Activated CD4-positive, alpha-beta T cell treated with anti-CD3 and anti-CD28 coated beads, Interleukin-2, amount 10 ng/mL, durations not matched to agents 24 days and 14 days (primary cell): ENCODE measurements at regions not wholly inside any gene's neighbourhood (a gene's known extent, or its start where the extent isn't known, plus 50 kb on each side); places are given as distances from the start of the nearest gene placed in this dataset.

Experiments
- DNase-seq: peaks from one replicate; pipeline ENCODE4 v3.0.0; 2022
- H3K27ac Mint-ChIP-seq: one replicate; pipeline ENCODE4 v1.8.0; 2022; ENCODE audit warnings: mild to moderate bottlenecking, mixed read lengths
- H3K27me3 Mint-ChIP-seq: one replicate; pipeline ENCODE4 v1.8.0; 2022; ENCODE audit warnings: mixed read lengths
- H3K36me3 Mint-ChIP-seq: one replicate; pipeline ENCODE4 v1.8.0; 2022; ENCODE audit warnings: low read depth, mild to moderate bottlenecking, mixed read lengths
- H3K4me1 Mint-ChIP-seq: one replicate; pipeline ENCODE4 v1.8.0; 2021; ENCODE audit warnings: mixed read lengths
- H3K4me3 Mint-ChIP-seq: one replicate; pipeline ENCODE4 v1.8.0; 2022; ENCODE audit warnings: mild to moderate bottlenecking, moderate library complexity, mixed read lengths
- H3K9me3 Mint-ChIP-seq: one replicate; pipeline ENCODE4 v1.8.0; 2021; ENCODE audit warnings: mixed read lengths
- intact Hi-C: fragments of 100-400 bp; cut with micrococcal nuclease; formaldehyde crosslinking; loops from one replicate; pipeline ENCODE4 v1.15.1; 2023

GRCh38 chrX:122421434-122422121 lies 762.5 kb upstream of the GRIA3 start:
- no peaks in the 10 kb centered on the region for H3K4me1 Mint-ChIP-seq
- no peaks in the 10 kb centered on the region for H3K9me3 Mint-ChIP-seq
- intact Hi-C loops, result no loop called here

GRCh38 chrX:122422547-122422946 lies 761.5 kb upstream of the GRIA3 start:
- Mint-ChIP-seq H3K9me3 (no peaks in the 10 kb centered on the region), H3K36me3 (no peaks in the 10 kb centered on the region), H3K27me3 (no peaks in the 10 kb centered on the region), H3K4me3 (no peak overlapping the region), H3K4me1 (no peaks in the 10 kb centered on the region), H3K27ac (no peak overlapping the region)
- DNase-seq, result no peak
- intact Hi-C loops, result no loop called here

More at GRCh38 chrX:122421434-122422121, 762.5 kb upstream of the GRIA3 start:
- Mint-ChIP-seq H3K27ac (no peak overlapping the region), H3K36me3 (no peaks in the 10 kb centered on the region), H3K4me3 (no peak overlapping the region), H3K27me3 (no peaks in the 10 kb centered on the region)
- no peak for DNase-seq

GRCh38 chrX:122434942-122435341 lies 749.1 kb upstream of the GRIA3 start:
- H3K36me3 Mint-ChIP-seq, result no peaks in the 10 kb centered on the region
- intact Hi-C loops, result no loop called here
- H3K4me1 Mint-ChIP-seq, result no peaks in the 10 kb centered on the region
- no peaks in the 10 kb centered on the region for H3K27me3 Mint-ChIP-seq
- no peaks in the 10 kb centered on the region for H3K9me3 Mint-ChIP-seq
- no peak overlapping the region for H3K4me3 Mint-ChIP-seq
- no peak overlapping the region for H3K27ac Mint-ChIP-seq
- DNase-seq, result no peak

GRCh38 chrX:122439831-122440230 lies 744.2 kb upstream of the GRIA3 start:
- no peaks in the 10 kb centered on the region for H3K36me3 Mint-ChIP-seq
- no peaks in the 10 kb centered on the region for H3K9me3 Mint-ChIP-seq
- H3K4me1 Mint-ChIP-seq, result no peaks in the 10 kb centered on the region
- no peak overlapping the region for H3K4me3 Mint-ChIP-seq
- DNase-seq, result no peak
- H3K27me3 Mint-ChIP-seq, result no peaks in the 10 kb centered on the region
- intact Hi-C loops, result no loop called here
- H3K27ac Mint-ChIP-seq, result no peak overlapping the region

GRCh38 chrX:122440832-122441231 lies 743.2 kb upstream of the GRIA3 start:
- intact Hi-C loops, result no loop called here
- Mint-ChIP-seq H3K27ac (no peak overlapping the region), H3K4me3 (no peak overlapping the region), H3K9me3 (no peaks in the 10 kb centered on the region), H3K27me3 (no peaks in the 10 kb centered on the region), H3K36me3 (no peaks in the 10 kb centered on the region), H3K4me1 (no peaks in the 10 kb centered on the region)
- no peak for DNase-seq

- Mint-ChIP-seq H3K4me3 (no peak overlapping the region), H3K9me3 (no peaks in the 10 kb centered on the region), H3K27me3 (no peaks in the 10 kb centered on the region), H3K27ac (no peak overlapping the region), H3K4me1 (no peaks in the 10 kb centered on the region), H3K36me3 (no peaks in the 10 kb centered on the region)
- DNase-seq, result no peak
- intact Hi-C loops, result no loop called here
Measured at GRCh38 chrX:122441451-122441850, 742.6 kb upstream of the GRIA3 start.

GRCh38 chrX:122445466-122445865 lies 738.6 kb upstream of the GRIA3 start:
- DNase-seq, result no peak

GRCh38 chrX:122464341-122464740 lies 719.7 kb upstream of the GRIA3 start:
- H3K4me3 Mint-ChIP-seq, result no peak overlapping the region
- H3K36me3 Mint-ChIP-seq, result no peaks in the 10 kb centered on the region
- H3K27ac Mint-ChIP-seq, result no peak overlapping the region
- H3K9me3 Mint-ChIP-seq, result no peaks in the 10 kb centered on the region
- intact Hi-C loops, result no loop called here
- no peak for DNase-seq
- H3K27me3 Mint-ChIP-seq, result no peaks in the 10 kb centered on the region
- no peaks in the 10 kb centered on the region for H3K4me1 Mint-ChIP-seq

More at GRCh38 chrX:122445466-122445865, 738.6 kb upstream of the GRIA3 start:
- intact Hi-C loops, result no loop called here
- no peaks in the 10 kb centered on the region for H3K36me3 Mint-ChIP-seq
- no peaks in the 10 kb centered on the region for H3K4me1 Mint-ChIP-seq
- H3K9me3 Mint-ChIP-seq, result no peaks in the 10 kb centered on the region
- H3K4me3 Mint-ChIP-seq, result no peak overlapping the region
- no peaks in the 10 kb centered on the region for H3K27me3 Mint-ChIP-seq
- H3K27ac Mint-ChIP-seq, result no peak overlapping the region

- no peaks in the 10 kb centered on the region for H3K27me3 Mint-ChIP-seq
- H3K36me3 Mint-ChIP-seq, result no peaks in the 10 kb centered on the region
- H3K4me3 Mint-ChIP-seq, result no peak overlapping the region
- H3K27ac Mint-ChIP-seq, result no peak overlapping the region
- no peaks in the 10 kb centered on the region for H3K9me3 Mint-ChIP-seq
- DNase-seq, result no peak
- intact Hi-C loops, result no loop called here
- H3K4me1 Mint-ChIP-seq, result no peaks in the 10 kb centered on the region
Measured at GRCh38 chrX:122475306-122475705, 708.8 kb upstream of the GRIA3 start.

- Mint-ChIP-seq H3K4me1 (no peaks in the 10 kb centered on the region), H3K27ac (no peak overlapping the region), H3K4me3 (no peak overlapping the region), H3K27me3 (no peaks in the 10 kb centered on the region), H3K9me3 (peaks cover under 1% of the 10 kb centered on the region), H3K36me3 (no peaks in the 10 kb centered on the region)
- intact Hi-C loops, result no loop called here
- DNase-seq, result no peak
Measured at GRCh38 chrX:122500556-122500955, 683.5 kb upstream of the GRIA3 start.

GRCh38 chrX:122501652-122502051 lies 682.4 kb upstream of the GRIA3 start:
- Mint-ChIP-seq H3K9me3 (no peaks in the 10 kb centered on the region), H3K36me3 (no peaks in the 10 kb centered on the region), H3K4me1 (no peaks in the 10 kb centered on the region), H3K27ac (no peak overlapping the region), H3K4me3 (no peak overlapping the region), H3K27me3 (no peaks in the 10 kb centered on the region)
- intact Hi-C loops, result no loop called here
- no peak for DNase-seq

- no peak for DNase-seq
- no peaks in the 10 kb centered on the region for H3K36me3 Mint-ChIP-seq
- no peak overlapping the region for H3K27ac Mint-ChIP-seq
- no peak overlapping the region for H3K4me3 Mint-ChIP-seq
- no peaks in the 10 kb centered on the region for H3K4me1 Mint-ChIP-seq
- no peaks in the 10 kb centered on the region for H3K9me3 Mint-ChIP-seq
- intact Hi-C loops, result no loop called here
- H3K27me3 Mint-ChIP-seq, result no peaks in the 10 kb centered on the region
Measured at GRCh38 chrX:122504026-122504425, 680.1 kb upstream of the GRIA3 start.

- Mint-ChIP-seq H3K36me3 (no peaks in the 10 kb centered on the region), H3K9me3 (no peaks in the 10 kb centered on the region), H3K27ac (no peak overlapping the region), H3K4me1 (no peaks in the 10 kb centered on the region), H3K4me3 (no peak overlapping the region), H3K27me3 (no peaks in the 10 kb centered on the region)
- DNase-seq, result no peak
- intact Hi-C loops, result no loop called here
Measured at GRCh38 chrX:122512561-122513072, 671.5 kb upstream of the GRIA3 start.

GRCh38 chrX:122517786-122518185 lies 666.3 kb upstream of the GRIA3 start:
- Mint-ChIP-seq H3K27ac (no peak overlapping the region), H3K4me1 (no peaks in the 10 kb centered on the region)
- intact Hi-C loops, result no loop called here

GRCh38 chrX:122545778-122546177 lies 638.3 kb upstream of the GRIA3 start:
- H3K4me1 Mint-ChIP-seq, result no peaks in the 10 kb centered on the region
- no peaks in the 10 kb centered on the region for H3K9me3 Mint-ChIP-seq
- DNase-seq, result no peak
- intact Hi-C loops, result no loop called here
- no peak overlapping the region for H3K4me3 Mint-ChIP-seq
- no peaks in the 10 kb centered on the region for H3K27me3 Mint-ChIP-seq
- H3K36me3 Mint-ChIP-seq, result no peaks in the 10 kb centered on the region
- H3K27ac Mint-ChIP-seq, result no peak overlapping the region

More at GRCh38 chrX:122517786-122518185, 666.3 kb upstream of the GRIA3 start:
- H3K27me3 Mint-ChIP-seq, result no peaks in the 10 kb centered on the region
- no peaks in the 10 kb centered on the region for H3K36me3 Mint-ChIP-seq
- DNase-seq, result no peak
- H3K9me3 Mint-ChIP-seq, result no peaks in the 10 kb centered on the region
- H3K4me3 Mint-ChIP-seq, result no peak overlapping the region
